Left ventricle myocardium superior (tissue), 1 donor: ENCODE measurements at regions not wholly inside any gene's neighbourhood (a gene's known extent, or its start where the extent isn't known, plus 50 kb on each side); places are given as distances from the start of the nearest gene placed in this dataset.
A peak's percentile ranks its signal among the peaks of the same experiment; 100 is the strongest.

Source experiments
- ATAC-seq: fragments of 200-7000 bp; cut with Tn5 transposase; one replicate; pipeline ENCODE4 v1.9.1; 2020; ENCODE audit warnings: mild to moderate bottlenecking, moderate library complexity
- DNase-seq: peaks from one replicate; pipeline ENCODE4 v3.0.0-alpha.2; 2020
- intact Hi-C: fragments of 100-400 bp; cut with micrococcal nuclease; formaldehyde crosslinking; loops from one replicate; pipeline ENCODE4 v1.11.0; 2022
- donor health status: DM: no; HTN: yes; CAD: no; lungs with severe emphysema.

DNA sequence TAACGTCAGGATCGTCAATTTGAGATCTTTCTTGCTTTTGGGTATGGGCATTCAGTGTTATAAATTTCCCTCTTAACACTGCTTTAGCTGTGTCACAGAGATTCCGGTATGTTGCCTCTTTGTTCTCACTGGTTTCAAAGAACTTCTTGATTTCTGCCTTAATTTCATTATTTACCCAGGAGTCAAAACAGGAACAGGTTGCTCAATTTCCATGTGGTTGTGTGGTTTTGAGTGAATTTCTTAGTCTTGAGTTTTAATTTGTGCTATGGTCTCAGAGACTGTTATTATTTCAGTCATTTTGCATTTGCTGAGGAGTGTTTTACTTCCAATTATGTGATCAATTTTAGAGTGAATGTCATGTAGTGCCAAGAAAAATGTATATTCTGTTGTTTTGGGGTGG is 153.1 kb downstream of the PCDH17 start:
- no peak for DNase-seq
- intact Hi-C loops, result no loop called here

DNA sequence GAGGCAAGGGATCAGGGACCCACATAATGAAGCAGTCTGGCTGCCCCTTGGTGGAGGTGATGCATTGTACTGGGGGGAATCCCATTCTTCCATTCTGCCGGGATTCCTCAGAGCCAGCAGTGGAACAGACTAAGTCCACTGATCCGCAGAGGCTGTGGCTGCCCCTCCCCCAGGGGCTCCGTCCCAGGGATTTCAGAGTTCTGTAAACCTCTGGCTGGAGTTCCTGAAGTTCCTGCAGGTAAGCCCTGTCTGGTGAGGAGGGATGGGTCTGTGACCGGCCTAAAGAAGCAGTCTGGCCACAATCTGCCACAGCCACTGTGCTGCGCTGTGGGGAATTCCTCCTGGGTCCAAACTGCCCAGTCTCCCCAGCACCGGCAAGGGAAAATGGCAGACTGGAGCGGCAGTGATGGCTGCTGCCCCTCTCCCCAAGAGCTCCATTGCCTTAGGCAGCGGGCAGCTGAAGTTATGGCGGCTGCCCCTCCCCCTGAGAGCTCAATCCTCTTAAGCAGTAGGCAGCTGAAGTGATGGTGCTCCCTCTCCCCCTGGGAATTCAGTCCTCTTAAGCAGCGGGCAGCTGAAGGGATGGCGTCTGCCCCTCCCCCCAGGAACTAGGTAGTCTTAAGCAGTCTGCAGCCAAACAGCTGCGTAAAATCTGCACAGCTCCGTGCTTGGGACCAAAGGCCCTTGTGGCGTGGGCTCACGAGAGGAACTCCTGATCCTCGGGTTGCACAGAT is 155.7 kb downstream of the PCDH17 start:
- DNase-seq (no peak), ATAC-seq (no peak)
- intact Hi-C loops, result no loop called here

More for the DNA sequence above, 153.1 kb downstream of the PCDH17 start:
- no peak for ATAC-seq

DNA sequence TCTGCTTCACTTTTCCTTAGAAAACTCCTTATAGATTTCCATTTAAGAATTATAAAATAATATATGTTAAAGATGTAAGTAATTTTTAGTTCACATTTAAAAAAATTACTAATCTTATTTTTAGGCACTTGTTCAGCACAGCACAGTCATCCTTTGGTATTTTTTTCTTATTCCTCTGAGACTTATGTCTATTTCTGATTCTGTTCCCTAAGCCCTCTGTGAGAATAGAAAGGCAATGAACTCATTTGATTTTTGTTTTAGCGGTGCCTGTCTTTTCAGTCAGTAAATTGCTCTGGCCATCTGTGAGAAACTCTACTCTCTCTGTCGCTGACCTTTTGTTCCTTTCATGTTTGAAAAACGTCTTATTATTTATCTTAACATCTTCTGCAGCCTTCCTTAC is 168.1 kb downstream of the PCDH17 start:
- intact Hi-C loops, result no loop called here
- ATAC-seq, result no peak
- no peak for DNase-seq

DNA sequence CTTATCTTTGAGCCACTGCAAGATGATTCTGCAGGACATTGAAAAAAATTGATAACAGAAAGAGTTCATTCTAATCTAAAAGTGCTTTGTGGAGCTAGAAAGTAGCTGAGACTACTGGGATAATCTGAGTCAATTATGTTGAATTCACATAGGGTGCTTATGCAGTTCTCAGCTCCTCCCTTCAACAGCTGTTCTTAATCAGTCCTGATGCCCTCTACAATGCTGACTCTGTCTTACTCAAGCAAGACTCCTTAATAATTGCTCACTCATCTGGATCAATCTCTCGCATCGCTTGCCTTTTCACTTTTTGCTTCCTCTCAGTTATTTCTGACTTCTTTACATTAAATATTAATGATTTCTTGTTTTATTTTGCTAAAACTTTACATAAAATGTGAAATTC is 182.1 kb downstream of the PCDH17 start:
- DNase-seq (no peak), ATAC-seq (no peak)
- intact Hi-C loops, result no loop called here

DNA sequence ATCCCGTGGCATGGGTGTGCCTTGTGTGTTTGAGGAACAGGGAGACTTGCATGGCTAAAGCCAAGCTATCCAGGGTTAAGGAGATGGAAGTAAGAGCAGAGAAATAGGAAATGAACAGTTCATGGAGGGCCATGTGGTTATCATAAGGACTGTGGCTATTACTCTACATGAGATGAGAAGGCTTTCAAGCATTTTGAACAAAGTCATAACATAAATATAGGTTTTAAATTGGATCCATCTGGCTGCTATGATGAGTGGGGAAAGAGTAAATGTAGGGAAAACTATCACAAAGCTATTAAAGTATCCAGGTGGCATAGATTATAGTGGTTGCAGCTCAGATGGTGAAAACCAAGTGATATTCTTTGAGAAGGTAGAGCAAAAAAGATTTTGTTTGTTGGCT is 184.1 kb downstream of the PCDH17 start:
- DNase-seq, result no peak
- no peak for ATAC-seq
- intact Hi-C loops, result no loop called here

DNA sequence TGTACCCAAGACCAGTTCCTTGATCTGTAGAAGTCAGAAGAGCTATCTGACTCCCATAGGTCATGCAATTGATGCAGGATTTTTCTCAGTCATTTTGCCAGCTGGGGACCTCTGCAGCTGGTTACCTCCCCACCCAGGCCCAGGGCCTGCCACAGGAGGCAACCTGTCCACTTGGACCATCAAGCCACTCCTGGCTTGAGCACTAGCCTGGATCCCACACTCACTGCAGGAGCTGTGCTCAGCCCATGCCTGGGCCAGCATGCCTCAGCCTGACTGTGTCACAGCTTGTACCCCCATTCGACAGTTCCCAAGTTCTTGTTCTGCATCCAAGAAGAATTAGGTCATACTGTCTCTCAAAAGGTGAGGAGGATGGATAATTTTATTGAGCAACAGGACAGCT is 189.4 kb downstream of the PCDH17 start:
- intact Hi-C loops, result no loop called here
- ATAC-seq (no peak), DNase-seq (no peak)

DNA sequence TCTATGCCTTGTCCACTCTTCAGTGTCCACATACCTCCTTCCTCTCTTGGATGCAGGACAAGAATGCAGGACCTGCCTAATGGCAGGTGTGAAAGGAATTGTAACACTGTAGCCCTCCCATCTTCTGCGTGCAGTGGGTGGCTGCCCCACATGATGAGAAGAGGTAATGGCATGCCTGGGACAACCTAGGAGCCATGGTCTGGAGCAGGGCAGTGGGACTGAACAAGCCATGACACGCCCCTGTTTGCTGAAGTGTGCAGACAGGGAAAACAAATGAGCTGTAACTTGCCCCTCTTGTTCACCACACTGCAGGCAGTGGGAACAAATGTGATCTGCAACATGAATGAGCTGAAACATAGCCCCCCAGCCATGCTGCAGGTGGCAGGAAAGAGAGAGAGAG is 192.2 kb downstream of the PCDH17 start:
- DNase-seq, result no peak
- intact Hi-C loops, result no loop called here
- ATAC-seq, result no peak

DNA sequence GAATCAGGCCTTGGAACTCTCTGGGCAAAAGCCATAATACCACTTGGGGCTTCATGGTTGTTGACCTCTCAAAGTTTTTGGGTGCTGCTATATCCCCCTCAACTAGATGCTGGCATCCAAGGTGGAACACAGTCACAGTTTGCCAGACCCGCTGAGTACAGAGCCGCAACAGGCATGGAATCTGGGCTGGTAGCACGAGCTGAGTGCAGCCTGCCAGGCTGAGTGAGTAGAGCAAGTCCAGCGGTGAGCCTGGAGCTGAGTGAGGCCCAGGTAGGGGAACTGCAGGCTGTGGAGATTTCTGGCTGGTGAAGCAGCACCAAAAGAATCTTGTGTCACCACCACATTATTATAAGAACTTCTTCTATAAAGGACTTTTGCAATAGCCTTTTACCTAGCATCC is 192.6 kb downstream of the PCDH17 start:
- DNase-seq (peak; percentile 32), ATAC-seq (peak; percentile 58)
- intact Hi-C loops, result no loop called here

DNA sequence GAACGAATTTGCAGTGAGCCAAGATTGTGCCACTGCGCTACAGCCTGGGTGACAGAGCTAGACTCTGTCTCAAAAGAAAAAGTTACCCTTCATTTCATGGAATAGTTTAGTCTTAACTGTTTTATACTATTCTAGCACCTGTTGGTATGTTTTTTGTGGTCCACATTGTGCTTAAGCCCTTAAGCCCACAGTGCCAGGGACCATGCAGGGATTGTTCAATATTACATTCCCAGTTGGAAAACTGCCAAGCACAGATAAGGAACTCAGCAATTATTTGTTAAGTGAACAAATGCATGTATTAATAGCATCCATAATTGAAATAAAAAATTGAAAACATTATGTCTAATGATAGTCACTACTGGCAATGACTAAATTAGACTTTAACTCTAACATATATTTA is 193.5 kb downstream of the PCDH17 start:
- ATAC-seq, result no peak
- no peak for DNase-seq
- intact Hi-C loops, result no loop called here

DNA sequence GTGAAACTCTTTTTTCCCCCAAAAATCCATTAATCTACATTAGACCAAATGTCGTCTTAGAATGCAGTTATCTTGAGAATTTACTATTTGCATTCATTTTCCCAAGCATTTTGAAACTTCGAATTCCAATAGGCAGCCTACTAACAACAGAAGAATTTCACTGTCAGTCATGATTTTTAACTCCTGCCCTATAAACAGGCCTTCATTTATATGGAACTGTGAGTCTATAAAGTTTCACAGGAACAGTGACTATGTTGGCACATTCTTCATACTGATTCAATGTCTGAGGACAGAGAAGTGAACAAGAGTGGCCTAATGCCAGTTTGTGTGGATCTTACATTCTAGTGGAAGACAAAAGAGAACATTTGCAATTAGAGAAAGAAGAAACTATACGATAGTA is 198.0 kb downstream of the PCDH17 start:
- DNase-seq, result no peak
- ATAC-seq, result no peak
- intact Hi-C loops, result no loop called here

DNA sequence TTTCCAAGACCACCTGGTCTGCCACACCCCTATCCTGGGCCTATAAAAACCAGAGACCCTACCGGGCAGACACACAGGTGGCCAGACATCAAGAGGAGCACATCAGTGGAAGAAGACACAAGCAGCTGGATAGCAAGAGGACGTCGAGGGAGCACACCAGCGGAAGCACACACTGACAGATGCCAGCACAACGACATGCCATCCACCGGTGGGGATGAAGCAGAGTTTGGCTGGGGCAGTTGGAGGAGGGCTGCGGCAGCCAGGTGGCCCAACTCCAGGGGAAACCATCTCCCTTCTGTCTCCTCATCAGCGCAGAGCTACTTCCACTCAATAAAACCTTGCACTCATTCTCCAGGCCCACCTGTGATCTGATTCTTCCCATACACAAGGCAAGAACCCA is 200.6 kb downstream of the PCDH17 start:
- ATAC-seq (no peak), DNase-seq (no peak)
- intact Hi-C loops, result no loop called here

DNA sequence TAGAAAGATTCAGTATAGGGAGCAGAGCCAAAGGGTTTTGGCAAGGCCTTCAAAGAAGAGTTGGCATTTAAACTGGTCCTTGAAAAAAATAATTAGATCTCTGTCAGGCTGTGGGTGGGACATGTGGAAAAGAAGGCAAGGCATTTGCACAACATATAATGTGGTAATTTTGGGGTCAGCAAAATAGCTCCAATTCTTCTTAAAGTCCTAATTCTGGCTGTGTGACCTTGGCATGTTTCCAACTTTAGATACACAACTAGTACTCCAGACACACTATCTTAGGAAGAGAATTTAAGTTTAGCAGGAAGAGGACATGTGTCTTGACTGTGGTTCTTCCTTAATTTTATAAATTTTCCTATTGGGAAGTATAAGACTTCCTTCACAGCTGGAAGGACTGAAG is 206.3 kb downstream of the PCDH17 start:
- intact Hi-C loops, result no loop called here
- ATAC-seq (no peak), DNase-seq (no peak)

DNA sequence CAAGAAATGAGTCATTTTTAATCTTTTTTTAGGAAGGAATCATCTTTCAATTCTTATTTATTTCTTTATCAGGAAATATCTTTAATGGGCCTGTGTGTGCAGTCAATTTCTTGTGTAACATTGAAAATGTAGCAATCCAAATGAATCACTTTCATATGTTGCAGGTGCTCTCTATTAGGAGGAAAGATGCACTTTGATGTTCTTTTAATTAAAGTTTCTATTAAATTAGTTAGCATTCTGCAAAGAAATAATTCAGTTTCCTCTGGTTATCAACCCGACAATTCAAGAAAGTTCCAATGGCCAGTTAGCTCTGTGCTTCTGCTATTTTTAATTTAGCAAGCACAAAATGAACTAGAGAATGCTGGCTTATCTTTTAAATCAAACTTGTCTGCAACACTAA is 212.0 kb downstream of the PCDH17 start:
- intact Hi-C loops, result no loop called here
- ATAC-seq (no peak), DNase-seq (no peak)

DNA sequence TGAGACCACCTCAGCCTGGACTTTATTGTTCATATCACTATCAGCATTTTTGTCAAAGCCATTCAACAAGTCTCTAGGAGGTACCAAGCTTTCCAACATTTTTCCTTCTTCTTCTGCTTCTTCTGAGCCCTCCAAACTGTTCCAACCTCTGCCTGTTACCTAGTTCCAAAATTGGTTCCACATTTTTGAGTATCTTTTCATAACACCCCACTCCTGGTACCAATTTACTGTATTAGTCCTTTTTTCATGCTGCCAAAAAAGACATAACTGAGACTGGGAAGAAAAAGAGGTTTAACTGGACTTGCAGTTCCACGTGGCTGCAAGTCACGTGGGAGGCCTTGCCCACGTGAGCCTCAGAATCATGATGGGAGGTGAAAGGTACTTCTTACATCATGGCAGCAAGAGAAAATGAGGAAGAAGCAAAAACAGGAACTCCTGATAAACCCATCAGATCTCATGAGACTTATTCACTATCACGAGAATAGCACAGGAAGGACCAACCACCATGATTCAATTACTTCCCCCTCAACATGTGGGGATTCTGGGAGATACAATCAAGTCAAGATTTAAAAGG is 215.1 kb downstream of the PCDH17 start:
- no peak for ATAC-seq
- DNase-seq, result no peak
- intact Hi-C loops, result no loop called here

DNA sequence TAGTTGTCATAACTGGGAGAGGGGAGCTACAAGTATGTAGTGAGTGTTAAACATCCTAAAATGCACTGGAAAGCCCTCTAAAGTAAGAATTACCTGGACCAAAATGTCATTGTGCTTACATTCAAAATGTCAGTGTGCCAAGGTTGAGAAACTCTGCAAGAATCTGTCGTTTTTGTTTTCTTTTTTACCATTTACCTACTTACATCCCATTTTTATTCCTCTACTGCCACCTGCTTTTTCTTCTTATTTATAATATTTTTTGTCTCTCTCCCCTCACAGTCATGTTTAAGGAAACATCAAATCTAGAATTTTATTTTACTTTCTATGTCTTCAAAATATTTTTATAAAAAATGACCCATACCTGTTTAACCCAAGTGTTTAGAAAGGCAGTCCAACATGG is 226.4 kb downstream of the PCDH17 start:
- ATAC-seq, result no peak
- intact Hi-C loops, result loop anchor here (5.0 kb wide), 1 partner anchor 231 kb away; no protein-coding TSS in a partner anchor
- no peak for DNase-seq

DNA sequence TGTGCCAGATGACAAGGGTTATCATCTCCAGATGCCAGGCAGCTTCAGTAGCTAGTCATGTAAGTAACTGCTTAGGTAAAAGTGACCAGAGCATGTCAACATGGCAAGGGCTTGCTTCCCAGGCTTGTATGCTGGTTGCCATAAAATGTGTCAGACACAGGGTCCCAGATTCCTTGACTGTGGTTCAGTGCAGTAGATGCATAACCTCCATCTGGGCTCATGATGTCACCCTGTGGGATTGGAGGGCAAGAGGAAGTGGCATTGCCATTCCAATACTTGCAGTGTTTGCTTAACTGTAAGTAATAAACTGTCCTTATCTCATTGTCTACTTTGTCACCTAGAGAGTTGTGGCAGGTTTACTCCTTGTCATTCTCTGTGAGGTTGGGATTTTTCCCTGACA is 226.8 kb downstream of the PCDH17 start:
- ATAC-seq (no peak), DNase-seq (no peak)
- intact Hi-C loops, result loop anchor here (5.0 kb wide), 1 partner anchor 231 kb away; no protein-coding TSS in a partner anchor

DNA sequence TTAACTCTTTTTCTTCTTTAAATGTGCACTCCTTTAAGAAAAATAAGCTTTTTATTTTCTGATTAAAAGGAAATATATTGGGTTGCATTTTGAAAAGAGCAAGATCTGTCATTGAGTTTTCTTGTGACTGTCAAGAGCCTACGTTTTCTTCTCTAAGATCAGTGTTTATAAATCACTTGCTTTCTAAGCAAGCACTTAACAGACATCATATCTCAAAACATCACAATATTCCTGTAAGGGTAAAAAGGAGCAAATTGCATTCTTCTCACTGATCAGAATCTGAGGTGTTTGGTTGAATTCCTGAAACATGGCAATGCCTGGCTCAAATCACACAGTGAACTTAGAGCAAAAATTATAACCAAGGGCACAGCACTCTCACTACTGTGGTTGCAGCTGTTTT is 231.3 kb downstream of the PCDH17 start:
- intact Hi-C loops, result no loop called here
- DNase-seq, result no peak
- ATAC-seq, result no peak

DNA sequence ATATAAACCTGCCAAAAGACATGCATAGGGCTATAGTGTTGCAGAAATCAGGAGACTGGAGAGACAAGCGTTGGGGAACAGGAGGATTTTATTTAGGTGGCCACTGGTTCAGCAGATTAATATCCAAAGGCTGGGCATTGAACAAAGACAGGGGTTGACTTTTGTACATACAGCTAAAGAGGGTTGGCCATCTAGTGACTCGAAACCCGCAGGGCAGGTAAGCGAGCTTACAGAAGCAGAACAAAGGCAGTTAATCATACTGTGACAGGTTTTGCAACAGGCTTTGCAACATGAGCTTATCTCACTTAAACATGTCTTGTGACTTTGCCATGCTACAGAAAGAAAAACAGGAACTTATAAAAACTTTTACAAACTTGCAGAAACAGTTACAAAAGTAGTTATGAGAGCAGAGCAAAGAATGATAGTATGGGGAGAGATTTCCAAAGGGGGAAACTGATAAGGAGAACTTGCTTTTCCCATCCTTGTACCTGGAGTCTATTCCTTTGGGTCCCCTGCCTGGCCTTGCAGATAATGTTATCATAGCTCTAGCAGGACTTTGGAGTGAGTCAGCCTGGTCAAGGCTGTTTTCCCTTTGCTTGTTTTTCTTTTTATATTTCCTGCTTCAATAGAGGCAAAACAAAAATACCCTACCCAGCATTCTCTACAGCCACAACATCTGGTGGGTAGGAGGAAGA is 234.2 kb downstream of the PCDH17 start:
- DNase-seq, result no peak
- intact Hi-C loops, result no loop called here

DNA sequence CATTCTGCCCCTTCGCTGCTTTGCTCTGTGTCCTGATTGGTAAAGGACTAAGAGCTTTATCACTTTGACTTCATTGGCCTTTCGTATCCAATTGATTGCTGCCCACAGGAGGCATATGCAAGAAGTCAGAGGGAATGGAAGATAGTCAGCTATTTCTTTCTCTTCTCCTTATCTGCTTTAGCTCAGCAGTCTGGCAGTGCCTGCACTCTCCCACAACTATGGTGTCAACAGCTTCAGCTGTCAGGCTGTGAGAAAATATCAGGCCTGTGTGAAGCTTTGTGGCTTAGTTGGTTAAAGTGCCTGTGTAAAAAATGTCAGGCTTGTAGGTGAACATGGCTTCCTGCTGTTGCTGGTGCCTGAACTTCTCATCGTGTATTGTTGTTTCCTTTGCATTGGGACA is 243.0 kb downstream of the PCDH17 start:
- ATAC-seq, result peak; percentile 99
- intact Hi-C loops, result no loop called here
- DNase-seq, result peak; percentile 39

More for the DNA sequence above, 234.2 kb downstream of the PCDH17 start:
- no peak for ATAC-seq

DNA sequence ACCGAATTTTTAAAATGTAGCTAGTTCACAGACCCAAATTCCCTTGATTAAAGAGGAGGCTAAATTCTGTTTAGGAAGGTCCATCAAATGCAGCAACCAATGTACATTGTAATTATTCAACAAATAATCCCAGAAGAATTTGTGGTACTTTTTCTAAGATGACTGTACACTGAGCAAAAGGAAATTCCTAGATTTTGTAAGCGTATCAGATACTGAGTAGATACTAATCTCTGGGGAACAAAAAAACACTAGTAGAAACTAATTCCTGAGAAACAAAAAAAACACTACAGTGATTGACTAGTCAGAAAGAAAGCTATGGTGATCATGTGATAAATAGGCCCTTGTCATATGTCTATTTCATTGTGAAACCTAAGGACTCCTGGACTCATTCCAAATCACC is 246.1 kb downstream of the PCDH17 start:
- DNase-seq (no peak), ATAC-seq (no peak)
- intact Hi-C loops, result no loop called here

DNA sequence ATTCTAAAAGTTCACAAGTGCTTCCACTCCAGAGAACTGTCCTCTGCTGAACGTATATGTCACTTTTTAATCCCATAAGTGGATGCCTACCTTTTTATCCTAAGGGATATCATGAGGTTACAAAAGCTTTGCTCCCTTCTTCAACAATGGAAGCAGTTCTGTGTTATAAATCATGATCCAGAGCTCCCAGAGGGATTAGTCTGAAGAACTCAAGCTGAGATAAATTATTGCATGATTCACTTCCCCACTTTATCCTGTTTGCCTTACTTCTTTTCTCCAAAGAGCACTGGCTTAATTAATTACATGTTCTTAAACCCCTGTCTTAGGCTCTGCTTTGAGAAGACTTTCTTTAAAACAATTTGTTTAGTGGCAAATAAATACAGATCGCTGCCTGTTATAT is 246.7 kb downstream of the PCDH17 start:
- DNase-seq, result no peak
- no peak for ATAC-seq
- intact Hi-C loops, result no loop called here
